Mesendoderm (in vitro differentiated cells): ENCODE measurements at regions not wholly inside any gene's neighbourhood (a gene's known extent, or its start where the extent isn't known, plus 50 kb on each side); places are given as distances from the start of the nearest gene placed in this dataset.

Experiments
- DNase-seq: peaks from one replicate; pipeline ENCODE4 v3.0.0; 2013
- H2AK5ac ChIP-seq: 2 replicates; pipeline ENCODE4 v1.6.1; 2013; ENCODE audit warnings: low read length, inconsistent platforms
- H2BK120ac ChIP-seq: 2 replicates; pipeline ENCODE4 v1.6.1; 2013; ENCODE audit warnings: low read depth, mild to moderate bottlenecking, low read length, moderate library complexity, mixed read lengths
- H2BK15ac ChIP-seq: replicated peaks from 2 replicates; pipeline ENCODE4 v1.6.1; 2013; ENCODE audit warnings: low read depth, mild to moderate bottlenecking, moderate library complexity
- H2BK5ac ChIP-seq: 2 replicates; pipeline ENCODE4 v1.6.1; 2013; ENCODE audit warnings: low read length, inconsistent platforms
- H3K18ac ChIP-seq: 2 replicates; pipeline ENCODE4 v1.6.1; 2013; ENCODE audit warnings: mild to moderate bottlenecking, low read length, mixed read lengths
- H3K23ac ChIP-seq: one replicate; pipeline ENCODE4 v1.6.1; 2013; ENCODE audit warnings: low read length
- H3K27ac ChIP-seq: 2 replicates; pipeline ENCODE4 v1.5.1; 2013; ENCODE audit warnings: low read depth, mild to moderate bottlenecking, inconsistent platforms, low read length, moderate library complexity
- H3K27me3 ChIP-seq: 2 replicates; pipeline ENCODE4 v1.6.1; 2013; ENCODE audit warnings: low read length, control low read depth, mild to moderate bottlenecking, inconsistent platforms; ENCODE audit not compliant: insufficient read depth, poor library complexity
- H3K36me3 ChIP-seq: 2 replicates; pipeline ENCODE4 v1.6.1; 2013; ENCODE audit warnings: low read length, inconsistent platforms; ENCODE audit not compliant: control insufficient read depth, insufficient read depth
- H3K4ac ChIP-seq: one replicate; pipeline ENCODE4 v1.6.1; 2013; ENCODE audit warnings: low read depth, mild to moderate bottlenecking, low read length, moderate library complexity
- H3K4me1 ChIP-seq: 2 replicates; pipeline ENCODE4 v1.6.1; 2013; ENCODE audit warnings: low read depth, low read length, inconsistent platforms; ENCODE audit not compliant: control insufficient read depth
- H3K4me2 ChIP-seq: 2 replicates; pipeline ENCODE4 v1.6.1; 2013; ENCODE audit warnings: low read length
- H3K4me3 ChIP-seq: 2 replicates; pipeline ENCODE4 v1.5.1; 2013; ENCODE audit warnings: mild to moderate bottlenecking, low read length
- H3K56ac ChIP-seq: one replicate; pipeline ENCODE4 v1.6.1; 2013; ENCODE audit warnings: low read length
- H3K79me1 ChIP-seq: 2 replicates; pipeline ENCODE4 v1.6.1; 2013; ENCODE audit warnings: low read length, inconsistent platforms
- H3K79me2 ChIP-seq: 2 replicates; pipeline ENCODE4 v1.6.1; 2013; ENCODE audit warnings: mild to moderate bottlenecking, low read length; ENCODE audit not compliant: control insufficient read depth, insufficient read depth
- H3K9ac ChIP-seq: 2 replicates; pipeline ENCODE4 v1.6.1; 2013; ENCODE audit warnings: low read length, inconsistent platforms
- H4K5ac ChIP-seq: one replicate; pipeline ENCODE4 v1.6.1; 2013; ENCODE audit warnings: low read length
- H4K8ac ChIP-seq: one replicate; pipeline ENCODE4 v1.6.1; 2013; ENCODE audit warnings: low read depth, mild to moderate bottlenecking, control low read depth, low read length, moderate library complexity
- WGBS: extraction: QIAGEN DNeasy Blood & Tissue Kit; methylation state at CpG from one replicate; pipeline ENCODE4 v1.1.7; 2013; ENCODE audit warnings: low lambda C conversion rate, missing lambda C conversion rate; ENCODE audit not compliant: insufficient coverage; ENCODE audit errors: extremely low coverage; 5-methylcytosine and 5-hydroxymethylcytosine counted together

DNA sequence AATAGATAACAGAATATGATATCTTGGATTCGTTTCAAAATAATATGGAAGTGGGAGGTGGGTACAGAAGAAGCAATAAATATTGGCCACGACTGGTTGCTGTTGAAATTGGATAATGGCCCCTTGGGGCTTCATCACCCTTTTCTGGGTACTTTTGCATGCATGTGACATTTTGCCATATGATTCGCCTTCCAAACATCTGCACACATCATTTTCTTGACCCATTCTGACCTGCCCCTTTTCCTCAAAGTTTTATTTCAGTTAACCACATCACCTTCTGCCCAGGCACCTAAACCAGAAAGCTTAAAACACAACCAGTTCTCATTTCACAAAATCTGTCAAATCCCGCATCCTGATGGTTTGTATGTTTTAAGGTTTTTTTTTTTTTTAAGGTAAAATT, 116.7 kb upstream of the AGAP1 start:
- Histone ChIP-seq H3K4me3 (no peak overlapping the region), H2BK15ac (no peak overlapping the region), H3K56ac (no peak overlapping the region), H2AK5ac (no peak overlapping the region), H4K5ac (no peak overlapping the region), H3K79me2 (no peaks in the 10 kb centered on the region), H3K4me1 (no peaks in the 10 kb centered on the region), H3K79me1 (no peaks in the 10 kb centered on the region), H3K9ac (no peak overlapping the region), H3K36me3 (no peaks in the 10 kb centered on the region), H2BK120ac (no peak overlapping the region), H3K23ac (no peak overlapping the region), H3K27ac (no peak overlapping the region), H3K27me3 (no peaks in the 10 kb centered on the region), H4K8ac (no peak overlapping the region), H3K18ac (no peak overlapping the region), H2BK5ac (no peak overlapping the region), H3K4ac (no peak overlapping the region), H3K4me2 (no peak overlapping the region)
- DNase-seq: no peak
- WGBS: no CpG with 5 or more reads among the region's 4 CpGs

DNA sequence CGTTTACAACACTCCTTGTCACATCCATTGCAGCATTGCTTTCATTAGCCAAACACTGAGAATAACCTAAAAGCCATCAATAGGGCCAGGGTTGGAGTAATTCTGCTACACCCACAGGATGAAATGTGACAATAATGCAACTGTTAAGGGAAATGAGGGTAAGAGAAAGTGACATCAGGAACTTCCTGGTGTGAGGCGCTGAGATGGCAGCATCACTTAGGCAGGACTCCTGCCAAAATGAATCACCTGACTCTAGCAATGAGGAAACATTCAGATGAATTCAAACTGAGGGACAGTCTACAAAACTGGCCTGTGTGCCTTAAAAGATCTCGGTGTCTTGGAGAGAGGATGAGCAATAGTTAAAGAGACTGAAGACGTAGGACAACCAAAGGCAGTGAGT, 115.6 kb upstream of the AGAP1 start:
- Histone ChIP-seq H3K4me3 (no peak overlapping the region), H3K79me1 (no peaks in the 10 kb centered on the region), H3K4me2 (no peak overlapping the region), H3K18ac (no peak overlapping the region), H2BK5ac (no peak overlapping the region), H3K27me3 (no peaks in the 10 kb centered on the region), H3K79me2 (no peaks in the 10 kb centered on the region), H3K56ac (no peak overlapping the region), H3K4me1 (no peaks in the 10 kb centered on the region), H2BK120ac (no peak overlapping the region), H3K23ac (no peak overlapping the region), H2BK15ac (no peak overlapping the region), H3K9ac (no peak overlapping the region), H4K5ac (no peak overlapping the region), H3K4ac (no peak overlapping the region), H2AK5ac (no peak overlapping the region), H4K8ac (no peak overlapping the region), H3K36me3 (no peaks in the 10 kb centered on the region), H3K27ac (no peak overlapping the region)
- 100% methylated on average over 1 of the region's 4 CpGs for WGBS
- no peak for DNase-seq

DNA sequence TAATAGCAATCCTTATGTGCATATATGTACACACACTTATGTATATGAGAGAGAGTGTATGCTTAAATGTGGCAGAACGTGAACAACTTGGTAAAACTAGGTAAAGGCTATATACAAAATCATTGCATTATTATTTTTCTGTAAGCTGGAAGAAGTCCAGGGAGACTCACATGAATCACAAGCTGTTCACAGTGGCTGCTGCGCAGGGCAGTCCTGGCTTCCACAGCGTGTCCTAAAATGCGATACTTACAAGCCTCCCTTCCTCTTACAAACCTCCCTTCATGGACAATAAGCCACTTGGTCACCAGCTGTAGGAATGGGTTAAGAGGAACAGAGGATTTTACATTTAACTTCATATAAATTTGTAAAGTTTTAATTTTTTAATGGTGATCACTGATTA, 114.9 kb upstream of the AGAP1 start:
- H3K23ac ChIP-seq: no peak overlapping the region
- H3K36me3 ChIP-seq: no peaks in the 10 kb centered on the region
- no peaks in the 10 kb centered on the region for H3K27me3 ChIP-seq
- no peak overlapping the region for H2AK5ac ChIP-seq
- no peak overlapping the region for H2BK15ac ChIP-seq
- H3K79me1 ChIP-seq: no peaks in the 10 kb centered on the region
- WGBS: no CpG with 5 or more reads among the region's 4 CpGs
- no peak overlapping the region for H3K27ac ChIP-seq
- H3K56ac ChIP-seq: no peak overlapping the region
- no peaks in the 10 kb centered on the region for H3K79me2 ChIP-seq
- H3K9ac ChIP-seq: no peak overlapping the region
- H3K4me2 ChIP-seq: no peak overlapping the region
- no peak overlapping the region for H3K4me3 ChIP-seq
- H4K5ac ChIP-seq: no peak overlapping the region
- no peaks in the 10 kb centered on the region for H3K4me1 ChIP-seq
- no peak for DNase-seq
- no peak overlapping the region for H2BK120ac ChIP-seq
- H3K18ac ChIP-seq: no peak overlapping the region
- no peak overlapping the region for H3K4ac ChIP-seq
- no peak overlapping the region for H4K8ac ChIP-seq
- no peak overlapping the region for H2BK5ac ChIP-seq

DNA sequence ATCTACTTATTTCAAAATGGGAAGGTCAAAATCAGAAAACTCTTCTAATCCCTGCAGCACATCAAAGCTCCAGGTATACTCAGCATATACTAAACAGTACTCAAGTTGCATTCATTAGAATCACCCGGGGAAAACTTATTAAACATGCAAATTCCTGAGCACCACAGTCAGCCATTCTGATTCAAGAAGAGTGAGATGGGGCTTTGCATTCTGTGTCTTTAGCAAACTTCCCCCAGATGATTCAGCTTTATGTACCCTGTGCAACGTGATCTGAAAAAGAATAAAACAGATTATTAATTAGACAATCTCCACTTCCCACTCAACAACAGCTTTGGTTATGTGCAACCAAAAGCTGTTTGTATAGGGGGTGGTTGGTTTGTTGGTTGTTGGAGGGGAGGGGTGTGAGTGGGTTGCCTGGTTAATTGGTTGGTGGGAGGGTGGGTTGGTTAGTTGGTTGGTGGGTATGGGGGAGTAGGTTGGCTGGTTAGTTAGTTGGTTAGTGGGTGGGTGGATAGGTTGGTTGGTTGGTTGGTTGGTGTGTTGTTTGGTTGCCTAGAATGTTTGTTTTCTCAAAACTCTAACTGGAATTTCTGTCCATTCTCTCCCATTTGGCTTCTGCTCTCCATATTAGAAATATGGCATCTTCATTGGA, 112.5 kb upstream of the AGAP1 start:
- H3K4me2 ChIP-seq: no peak overlapping the region
- no peaks in the 10 kb centered on the region for H3K4me1 ChIP-seq
- DNase-seq: no peak
- no peak overlapping the region for H3K23ac ChIP-seq
- no peaks in the 10 kb centered on the region for H3K27me3 ChIP-seq
- H2BK120ac ChIP-seq: no peak overlapping the region
- no peak overlapping the region for H3K18ac ChIP-seq
- H2BK15ac ChIP-seq: no peak overlapping the region
- no peak overlapping the region for H3K27ac ChIP-seq
- H3K4ac ChIP-seq: no peak overlapping the region
- H3K79me1 ChIP-seq: no peaks in the 10 kb centered on the region
- H3K79me2 ChIP-seq: no peaks in the 10 kb centered on the region
- no peak overlapping the region for H2BK5ac ChIP-seq
- H3K56ac ChIP-seq: no peak overlapping the region
- no peaks in the 10 kb centered on the region for H3K36me3 ChIP-seq
- H4K5ac ChIP-seq: no peak overlapping the region
- no peak overlapping the region for H2AK5ac ChIP-seq
- H3K4me3 ChIP-seq: no peak overlapping the region
- no peak overlapping the region for H3K9ac ChIP-seq
- H4K8ac ChIP-seq: no peak overlapping the region
- WGBS: no CpG with 5 or more reads among the region's 2 CpGs

DNA sequence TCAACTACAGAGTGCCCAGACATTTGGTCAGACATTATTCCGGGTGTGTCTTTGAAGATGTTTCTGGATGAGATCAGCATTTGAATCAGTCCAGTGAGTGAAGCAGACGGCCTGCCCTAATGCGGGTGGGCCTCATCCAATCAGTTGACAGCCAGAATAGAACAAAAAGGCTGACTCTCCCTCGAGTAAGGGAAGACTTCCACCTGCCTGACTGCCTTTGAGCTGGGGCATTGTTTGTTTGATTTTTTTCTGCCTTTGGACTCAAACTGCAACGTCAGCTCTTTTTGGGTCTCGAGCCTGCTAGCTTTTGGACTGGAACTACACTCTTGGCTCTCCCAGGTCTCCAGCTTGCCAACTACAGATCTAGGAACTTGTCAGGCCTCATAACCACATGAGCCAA, 111.7 kb upstream of the AGAP1 start:
- no peaks in the 10 kb centered on the region for H3K36me3 ChIP-seq
- no peak overlapping the region for H3K4me3 ChIP-seq
- no peaks in the 10 kb centered on the region for H3K79me1 ChIP-seq
- no peak overlapping the region for H2BK5ac ChIP-seq
- no peak overlapping the region for H3K9ac ChIP-seq
- no peaks in the 10 kb centered on the region for H3K4me1 ChIP-seq
- DNase-seq: no peak
- no peak overlapping the region for H4K8ac ChIP-seq
- H4K5ac ChIP-seq: no peak overlapping the region
- no peak overlapping the region for H3K18ac ChIP-seq
- no peak overlapping the region for H3K27ac ChIP-seq
- H3K27me3 ChIP-seq: no peaks in the 10 kb centered on the region
- H2AK5ac ChIP-seq: no peak overlapping the region
- no peak overlapping the region for H2BK120ac ChIP-seq
- H3K23ac ChIP-seq: no peak overlapping the region
- H3K79me2 ChIP-seq: no peaks in the 10 kb centered on the region
- no peak overlapping the region for H2BK15ac ChIP-seq
- WGBS: no CpG with 5 or more reads among the region's 6 CpGs
- no peak overlapping the region for H3K4me2 ChIP-seq
- no peak overlapping the region for H3K56ac ChIP-seq
- H3K4ac ChIP-seq: no peak overlapping the region

DNA sequence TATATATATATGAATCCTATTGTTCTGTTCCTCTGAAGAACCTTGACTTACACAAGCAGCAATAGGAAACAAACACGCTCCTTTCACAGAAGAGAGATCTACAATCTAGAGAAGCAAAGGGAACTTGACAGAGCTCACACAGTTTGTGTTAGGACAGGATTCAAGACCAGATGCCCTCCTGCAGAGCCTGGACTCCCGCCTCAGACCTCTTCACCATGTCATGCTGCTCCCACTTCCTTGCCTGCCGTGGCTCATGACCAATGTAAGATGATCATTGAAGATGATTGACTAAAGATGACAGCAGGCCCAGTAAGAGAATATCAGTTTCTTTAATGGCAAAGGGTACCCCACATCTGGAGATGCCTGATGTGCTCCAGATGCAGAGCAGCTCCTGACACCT, 111.2 kb upstream of the AGAP1 start:
- no peak overlapping the region for H3K18ac ChIP-seq
- no peak overlapping the region for H3K4me2 ChIP-seq
- no peak overlapping the region for H4K8ac ChIP-seq
- no peaks in the 10 kb centered on the region for H3K79me2 ChIP-seq
- no peak overlapping the region for H2BK5ac ChIP-seq
- no peaks in the 10 kb centered on the region for H3K27me3 ChIP-seq
- WGBS: no CpG with 5 or more reads among the region's 3 CpGs
- no peak overlapping the region for H3K23ac ChIP-seq
- no peak overlapping the region for H3K9ac ChIP-seq
- no peaks in the 10 kb centered on the region for H3K36me3 ChIP-seq
- H2AK5ac ChIP-seq: no peak overlapping the region
- no peak for DNase-seq
- H3K4ac ChIP-seq: no peak overlapping the region
- H3K4me3 ChIP-seq: no peak overlapping the region
- H3K4me1 ChIP-seq: no peaks in the 10 kb centered on the region
- H2BK15ac ChIP-seq: no peak overlapping the region
- no peak overlapping the region for H3K56ac ChIP-seq
- no peak overlapping the region for H3K27ac ChIP-seq
- no peak overlapping the region for H4K5ac ChIP-seq
- H2BK120ac ChIP-seq: no peak overlapping the region
- no peaks in the 10 kb centered on the region for H3K79me1 ChIP-seq
